COLO829 (cell line): ENCODE measurements at regions not wholly inside any gene's neighbourhood (a gene's known extent, or its start where the extent isn't known, plus 50 kb on each side); places are given as distances from the start of the nearest gene placed in this dataset.

Experiments
- DNase-seq: peaks from one replicate; pipeline ENCODE4 v3.0.0; 2012; ENCODE audit warnings: low spot score

DNA sequence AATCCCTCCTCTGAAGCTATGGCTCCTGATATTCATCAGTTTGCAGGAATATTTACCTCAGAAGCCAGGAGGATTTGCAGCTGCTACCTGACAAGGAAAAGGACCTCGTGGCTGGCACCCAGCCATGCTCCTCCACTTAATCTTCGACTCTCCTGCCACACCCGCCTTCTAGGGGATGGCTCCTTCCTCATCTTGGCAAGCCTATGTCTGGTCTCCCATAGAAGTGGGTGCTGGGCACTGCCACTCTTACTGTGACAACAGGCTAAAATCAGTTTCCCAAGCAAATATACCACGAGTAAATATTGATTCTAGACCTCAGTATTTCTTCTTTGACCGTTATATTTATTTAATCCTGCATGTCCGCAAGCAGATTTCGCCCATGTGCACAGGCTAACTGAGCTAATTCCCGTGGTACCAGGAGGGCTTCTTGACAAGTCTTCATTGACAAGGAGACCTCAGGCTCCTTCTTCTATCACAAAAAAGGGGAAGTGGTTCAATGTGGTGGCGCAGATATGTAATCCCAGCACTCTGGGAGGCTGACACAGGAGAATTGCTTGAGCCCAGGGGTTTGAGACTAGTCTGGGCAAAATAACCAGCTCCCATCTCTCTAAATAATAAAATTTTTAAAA, 52.6 kb upstream of the DCTD start:
- no peak for DNase-seq

DNA sequence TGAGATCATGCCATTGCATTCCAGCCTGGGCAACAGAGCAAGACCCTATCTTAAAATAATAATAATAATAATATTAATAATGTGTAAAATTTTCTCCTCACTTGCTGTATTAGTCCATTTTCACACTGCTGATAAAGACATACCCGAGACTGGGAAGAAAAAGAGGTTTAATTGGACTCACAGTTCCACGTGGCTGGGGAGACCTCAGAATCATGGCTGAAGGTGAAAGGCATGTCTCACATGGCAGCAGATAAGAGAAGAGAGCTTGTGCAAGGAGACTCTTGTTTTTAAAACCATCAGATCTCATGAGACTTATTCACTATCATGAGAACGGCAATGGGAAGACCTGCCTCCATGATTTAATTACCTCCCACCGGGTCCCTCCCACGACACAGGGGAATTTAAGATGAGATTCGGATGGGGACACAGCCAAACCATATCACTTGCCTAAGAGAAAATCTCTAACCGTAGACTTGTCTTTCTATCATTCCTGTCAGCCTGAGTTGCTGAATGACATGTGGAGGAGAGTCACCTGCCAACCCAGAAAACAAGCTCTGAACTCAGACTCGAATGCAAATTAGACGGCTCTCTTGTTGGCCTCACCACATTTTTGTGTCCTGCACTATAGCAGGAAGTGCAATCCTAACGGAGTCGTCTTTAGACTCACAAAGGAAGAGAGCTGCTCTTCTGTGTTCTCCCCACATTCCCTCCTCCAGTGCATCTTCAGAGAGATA, 51.9 kb upstream of the DCTD start:
- no peak for DNase-seq

DNA sequence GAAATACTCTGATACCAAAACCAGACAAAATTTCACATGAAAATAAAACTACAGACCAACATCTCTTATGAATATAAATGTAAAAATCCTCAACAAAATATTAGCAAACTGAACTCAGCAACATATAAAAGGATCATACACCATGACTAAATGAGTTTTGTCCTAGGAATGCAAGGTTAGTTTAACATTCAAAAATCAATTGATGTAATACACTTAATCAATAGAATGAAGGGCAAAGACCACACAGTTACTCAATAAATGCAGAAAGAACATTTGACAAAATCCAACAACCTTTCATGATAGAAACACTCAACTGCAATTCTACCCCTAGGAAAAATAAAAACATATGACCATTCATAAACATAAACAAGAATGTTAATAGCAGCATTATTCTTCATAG, 50.2 kb upstream of the DCTD start:
- no peak for DNase-seq
